ENCODE measurements at regions not wholly inside any gene's neighbourhood (a gene's known extent, or its start where the extent isn't known, plus 50 kb on each side); places are given as distances from the start of the nearest gene placed in this dataset.
"Not testable (repeated sequence)": the region's sequence is repeated elsewhere in the genome, so short reads cannot be mapped to it uniquely, and the experiment has no call there.

DNA sequence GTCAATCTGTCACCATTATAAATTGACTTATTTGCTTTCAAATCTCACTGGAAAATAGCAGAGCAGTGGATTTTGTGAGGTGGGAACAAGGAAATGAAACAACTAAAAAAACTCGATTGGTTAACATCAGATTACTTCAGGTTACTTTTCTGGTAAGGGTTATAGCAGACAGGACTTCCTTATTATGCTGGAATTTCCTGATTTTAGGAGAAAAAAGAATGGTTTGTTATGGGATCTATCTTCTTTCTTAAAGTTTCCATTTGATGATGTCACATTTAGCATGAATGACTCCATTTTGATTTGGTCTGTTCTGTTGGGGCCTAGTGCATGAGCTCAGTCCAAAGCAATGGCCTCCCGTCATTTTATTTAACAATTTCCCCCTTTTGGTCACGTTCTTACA, 210.6 kb downstream of the KCNJ2 start:
- Histone ChIP-seq H3K27me3 (replicated peaks; ENCODE audit: control insufficient read depth, insufficient read depth, low read length, poor library complexity, severe bottlenecking) (no peaks in the 10 kb centered on the region), H3K36me3 (ENCODE audit: control insufficient read depth, insufficient read depth, low read length) (no peaks in the 10 kb centered on the region), H3K9me3 (ENCODE audit: control insufficient read depth, low read length) (no peaks in the 10 kb centered on the region), H3K4me3 (ENCODE audit: insufficient read depth, low read depth, low read length, poor library complexity, severe bottlenecking) (no peak overlapping the region), H3K4me1 (ENCODE audit: control insufficient read depth, insufficient read depth, low read length, poor library complexity, severe bottlenecking) (no peaks in the 10 kb centered on the region), H3K27ac (ENCODE audit: insufficient read depth, low read length, poor library complexity, severe bottlenecking) (no peak overlapping the region)
- no peak for DNase-seq

DNA sequence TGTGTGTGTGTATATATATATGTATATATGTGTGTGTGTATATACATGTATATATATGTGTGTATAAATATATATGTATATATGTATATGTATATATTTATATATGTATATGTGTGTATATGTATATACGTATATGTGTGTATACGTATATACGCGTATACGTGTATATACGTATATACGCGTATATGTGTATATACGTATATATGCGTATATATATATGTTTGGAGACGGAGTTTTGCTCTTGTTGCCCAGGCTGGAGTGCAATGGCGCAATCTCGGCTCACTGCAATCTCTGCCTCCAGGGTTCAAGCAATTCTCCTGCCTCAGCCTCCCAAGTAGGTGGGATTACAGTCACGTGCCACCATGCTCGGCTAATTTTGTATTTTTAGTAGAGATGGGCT, 212.6 kb downstream of the KCNJ2 start:
- H3K4me1 ChIP-seq (ENCODE audit: control insufficient read depth, insufficient read depth, low read length, poor library complexity, severe bottlenecking); H3K9me3 ChIP-seq (ENCODE audit: control insufficient read depth, low read length); DNase-seq; H3K27ac ChIP-seq (ENCODE audit: insufficient read depth, low read length, poor library complexity, severe bottlenecking); H3K4me3 ChIP-seq (ENCODE audit: insufficient read depth, low read depth, low read length, poor library complexity, severe bottlenecking); H3K36me3 ChIP-seq (ENCODE audit: control insufficient read depth, insufficient read depth, low read length); H3K27me3 ChIP-seq (replicated peaks; ENCODE audit: control insufficient read depth, insufficient read depth, low read length, poor library complexity, severe bottlenecking): not testable (repeated sequence)

DNA sequence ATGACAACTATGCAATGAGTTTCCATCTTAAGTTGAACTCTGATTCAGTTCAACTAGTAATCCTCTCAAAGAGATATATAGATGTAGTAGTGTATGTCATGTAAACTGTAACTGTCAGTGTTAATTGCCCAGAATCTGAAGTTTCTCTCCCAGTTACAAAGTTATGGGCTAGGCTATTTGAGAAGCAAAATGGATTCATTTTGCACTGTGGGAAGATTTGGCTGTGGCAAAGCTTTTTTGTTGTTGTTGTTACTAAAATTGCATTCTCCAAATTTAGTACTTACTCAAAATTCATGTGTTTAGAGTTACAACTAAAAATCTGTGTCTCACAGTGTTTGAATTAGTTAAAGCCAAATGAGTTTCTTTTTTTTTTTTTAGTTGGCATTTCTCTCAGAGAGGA, 219.0 kb downstream of the KCNJ2 start:
- H3K4me1 ChIP-seq (ENCODE audit: control insufficient read depth, insufficient read depth, low read length, poor library complexity, severe bottlenecking) = no peaks in the 10 kb centered on the region
- no peaks in the 10 kb centered on the region for H3K9me3 ChIP-seq (ENCODE audit: control insufficient read depth, low read length)
- no peaks in the 10 kb centered on the region for H3K36me3 ChIP-seq (ENCODE audit: control insufficient read depth, insufficient read depth, low read length)
- DNase-seq = no peak
- H3K27ac ChIP-seq (ENCODE audit: insufficient read depth, low read length, poor library complexity, severe bottlenecking) = no peak overlapping the region
- H3K27me3 ChIP-seq (replicated peaks; ENCODE audit: control insufficient read depth, insufficient read depth, low read length, poor library complexity, severe bottlenecking) = no peaks in the 10 kb centered on the region
- H3K4me3 ChIP-seq (ENCODE audit: insufficient read depth, low read depth, low read length, poor library complexity, severe bottlenecking) = no peak overlapping the region

GRCh38 chr17:70389232-70389757, 220.0 kb downstream of the KCNJ2 start:
- not testable (repeated sequence) for H3K36me3 ChIP-seq (ENCODE audit: control insufficient read depth, insufficient read depth, low read length); DNase-seq; H3K4me1 ChIP-seq (ENCODE audit: control insufficient read depth, insufficient read depth, low read length, poor library complexity, severe bottlenecking); H3K27ac ChIP-seq (ENCODE audit: insufficient read depth, low read length, poor library complexity, severe bottlenecking); H3K27me3 ChIP-seq (replicated peaks; ENCODE audit: control insufficient read depth, insufficient read depth, low read length, poor library complexity, severe bottlenecking); H3K9me3 ChIP-seq (ENCODE audit: control insufficient read depth, low read length); H3K4me3 ChIP-seq (ENCODE audit: insufficient read depth, low read depth, low read length, poor library complexity, severe bottlenecking)

DNA sequence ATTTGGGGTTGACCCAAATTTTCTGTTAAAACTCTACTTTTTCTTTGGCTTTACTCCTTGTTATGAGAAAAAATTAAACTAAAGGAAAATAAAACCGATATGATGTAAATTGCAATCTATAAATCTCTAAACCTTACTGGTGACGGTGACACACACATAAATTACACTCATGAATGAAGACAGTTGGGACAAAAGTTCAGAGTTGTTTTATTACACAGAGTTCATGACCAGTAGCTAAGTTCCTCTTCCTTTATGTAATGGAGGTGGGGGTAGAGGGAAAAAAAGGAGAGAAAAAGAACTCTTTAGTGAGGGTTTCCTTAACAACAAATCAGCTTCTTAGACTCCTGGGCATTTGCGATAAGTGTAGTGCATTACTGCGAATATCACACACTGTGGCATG, 220.7 kb downstream of the KCNJ2 start:
- no peaks in the 10 kb centered on the region for H3K9me3 ChIP-seq (ENCODE audit: control insufficient read depth, low read length)
- no peak overlapping the region for H3K27ac ChIP-seq (ENCODE audit: insufficient read depth, low read length, poor library complexity, severe bottlenecking)
- H3K4me3 ChIP-seq (ENCODE audit: insufficient read depth, low read depth, low read length, poor library complexity, severe bottlenecking) = no peak overlapping the region
- H3K27me3 ChIP-seq (replicated peaks; ENCODE audit: control insufficient read depth, insufficient read depth, low read length, poor library complexity, severe bottlenecking) = no peaks in the 10 kb centered on the region
- no peak for DNase-seq
- no peaks in the 10 kb centered on the region for H3K36me3 ChIP-seq (ENCODE audit: control insufficient read depth, insufficient read depth, low read length)
- H3K4me1 ChIP-seq (ENCODE audit: control insufficient read depth, insufficient read depth, low read length, poor library complexity, severe bottlenecking) = no peaks in the 10 kb centered on the region

DNA sequence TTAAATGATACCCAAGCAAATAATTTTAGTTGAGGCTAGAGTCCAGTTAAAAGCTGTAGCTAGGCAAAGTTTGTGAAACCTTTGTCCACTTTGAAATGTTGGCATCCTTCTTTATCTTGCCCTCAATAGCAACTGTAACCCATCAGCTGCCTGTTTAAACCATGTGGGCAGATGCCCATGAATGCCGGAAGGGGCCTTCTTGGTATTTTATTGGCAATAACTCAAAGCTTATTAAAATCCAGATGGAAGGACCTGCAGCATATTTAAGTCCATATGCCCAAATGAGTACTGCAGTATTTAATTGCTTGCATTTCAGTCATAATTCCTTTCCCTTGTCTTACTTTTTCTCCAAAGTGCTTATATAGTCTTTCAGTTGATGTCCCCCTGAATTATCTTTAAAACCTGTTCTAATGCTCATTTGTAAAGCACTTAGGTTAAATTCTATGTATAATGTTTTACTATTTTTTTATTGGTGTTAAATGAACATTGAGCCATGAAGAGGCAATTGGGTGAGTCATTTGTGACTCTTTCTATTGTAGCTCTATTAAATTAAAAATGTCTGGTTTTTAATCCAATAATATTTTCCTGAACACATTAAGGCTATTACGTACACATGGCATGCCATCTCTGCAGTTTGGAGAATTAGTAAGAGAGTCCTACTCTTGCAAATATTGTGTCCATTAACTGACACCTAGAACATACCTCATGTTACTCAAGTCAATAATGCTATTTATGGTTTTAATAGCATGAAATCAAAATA, 225.3 kb downstream of the KCNJ2 start:
- H3K9me3 ChIP-seq (ENCODE audit: control insufficient read depth, low read length) = no peaks in the 10 kb centered on the region
- DNase-seq = no peak
- no peak overlapping the region for H3K4me3 ChIP-seq (ENCODE audit: insufficient read depth, low read depth, low read length, poor library complexity, severe bottlenecking)
- H3K4me1 ChIP-seq (ENCODE audit: control insufficient read depth, insufficient read depth, low read length, poor library complexity, severe bottlenecking) = no peaks in the 10 kb centered on the region
- no peak overlapping the region for H3K27ac ChIP-seq (ENCODE audit: insufficient read depth, low read length, poor library complexity, severe bottlenecking)
- H3K36me3 ChIP-seq (ENCODE audit: control insufficient read depth, insufficient read depth, low read length) = no peaks in the 10 kb centered on the region
- no peaks in the 10 kb centered on the region for H3K27me3 ChIP-seq (replicated peaks; ENCODE audit: control insufficient read depth, insufficient read depth, low read length, poor library complexity, severe bottlenecking)

- H3K4me3 ChIP-seq (ENCODE audit: insufficient read depth, low read depth, low read length, poor library complexity, severe bottlenecking) = no peak overlapping the region
- no peaks in the 10 kb centered on the region for H3K9me3 ChIP-seq (ENCODE audit: control insufficient read depth, low read length)
- DNase-seq = no peak
- no peaks in the 10 kb centered on the region for H3K27me3 ChIP-seq (replicated peaks; ENCODE audit: control insufficient read depth, insufficient read depth, low read length, poor library complexity, severe bottlenecking)
- no peaks in the 10 kb centered on the region for H3K36me3 ChIP-seq (ENCODE audit: control insufficient read depth, insufficient read depth, low read length)
- H3K27ac ChIP-seq (ENCODE audit: insufficient read depth, low read length, poor library complexity, severe bottlenecking) = no peak overlapping the region
- no peaks in the 10 kb centered on the region for H3K4me1 ChIP-seq (ENCODE audit: control insufficient read depth, insufficient read depth, low read length, poor library complexity, severe bottlenecking)
Observed at GRCh38 chr17:70405492-70406220, 236.3 kb downstream of the KCNJ2 start.

GRCh38 chr17:70407506-70407905, 238.2 kb downstream of the KCNJ2 start:
- Histone ChIP-seq H3K27ac (ENCODE audit: insufficient read depth, low read length, poor library complexity, severe bottlenecking) (no peak overlapping the region), H3K27me3 (replicated peaks; ENCODE audit: control insufficient read depth, insufficient read depth, low read length, poor library complexity, severe bottlenecking) (no peaks in the 10 kb centered on the region), H3K4me1 (ENCODE audit: control insufficient read depth, insufficient read depth, low read length, poor library complexity, severe bottlenecking) (no peaks in the 10 kb centered on the region), H3K9me3 (ENCODE audit: control insufficient read depth, low read length) (no peaks in the 10 kb centered on the region), H3K36me3 (ENCODE audit: control insufficient read depth, insufficient read depth, low read length) (no peaks in the 10 kb centered on the region), H3K4me3 (ENCODE audit: insufficient read depth, low read depth, low read length, poor library complexity, severe bottlenecking) (no peak overlapping the region)
- DNase-seq = no peak

GRCh38 chr17:70408768-70409167, 239.4 kb downstream of the KCNJ2 start:
- no peak for DNase-seq
- no peak overlapping the region for H3K27ac ChIP-seq (ENCODE audit: insufficient read depth, low read length, poor library complexity, severe bottlenecking)
- H3K4me3 ChIP-seq (ENCODE audit: insufficient read depth, low read depth, low read length, poor library complexity, severe bottlenecking) = no peak overlapping the region
- no peaks in the 10 kb centered on the region for H3K36me3 ChIP-seq (ENCODE audit: control insufficient read depth, insufficient read depth, low read length)
- H3K9me3 ChIP-seq (ENCODE audit: control insufficient read depth, low read length) = no peaks in the 10 kb centered on the region
- H3K27me3 ChIP-seq (replicated peaks; ENCODE audit: control insufficient read depth, insufficient read depth, low read length, poor library complexity, severe bottlenecking) = no peaks in the 10 kb centered on the region
- H3K4me1 ChIP-seq (ENCODE audit: control insufficient read depth, insufficient read depth, low read length, poor library complexity, severe bottlenecking) = no peaks in the 10 kb centered on the region

DNA sequence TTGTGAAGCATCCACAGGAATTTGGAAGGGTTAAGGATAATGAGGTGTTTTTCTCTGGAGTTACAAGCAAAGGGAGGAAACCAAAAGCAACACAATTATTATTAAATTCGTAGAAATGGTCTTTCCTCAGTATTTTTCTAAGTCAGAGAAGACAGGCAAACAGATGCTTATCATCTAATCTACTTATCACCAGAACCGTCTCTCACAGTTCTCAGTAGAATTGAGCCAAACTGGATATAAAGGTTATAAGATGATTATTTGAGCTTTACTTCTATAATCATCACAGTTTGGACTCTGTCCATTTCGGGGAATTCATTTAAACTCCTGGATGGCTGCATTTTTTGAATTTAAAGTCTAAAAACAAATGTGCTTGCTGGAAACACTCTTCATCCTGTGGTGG, 245.0 kb downstream of the KCNJ2 start:
- Histone ChIP-seq H3K27ac (ENCODE audit: insufficient read depth, low read length, poor library complexity, severe bottlenecking) (no peak overlapping the region), H3K9me3 (ENCODE audit: control insufficient read depth, low read length) (no peaks in the 10 kb centered on the region), H3K4me3 (ENCODE audit: insufficient read depth, low read depth, low read length, poor library complexity, severe bottlenecking) (no peak overlapping the region), H3K27me3 (replicated peaks; ENCODE audit: control insufficient read depth, insufficient read depth, low read length, poor library complexity, severe bottlenecking) (no peaks in the 10 kb centered on the region), H3K36me3 (ENCODE audit: control insufficient read depth, insufficient read depth, low read length) (no peaks in the 10 kb centered on the region), H3K4me1 (ENCODE audit: control insufficient read depth, insufficient read depth, low read length, poor library complexity, severe bottlenecking) (no peaks in the 10 kb centered on the region)
- DNase-seq = no peak
